Neural cell (in vitro differentiated cells): ENCODE measurements at regions not wholly inside any gene's neighbourhood (a gene's known extent, or its start where the extent isn't known, plus 50 kb on each side); places are given as distances from the start of the nearest gene placed in this dataset.

Experiments used
- H2AFZ ChIP-seq: fragments of 200-600, 300-800 bp; sonication (generic), shearing (Covaris generic); 2 replicates; pipeline ENCODE4 v1.6.0; 2014; ENCODE audit warnings: low read depth, mild to moderate bottlenecking, antibody characterized with exemption, low read length, moderate library complexity
- H3F3A ChIP-seq: fragments of 200-600 bp; shearing (Covaris generic); 2 replicates; pipeline ENCODE4 v1.6.1; 2016; ENCODE audit warnings: mild to moderate bottlenecking, moderate library complexity, mixed read lengths, antibody characterized with exemption, low read length; ENCODE audit not compliant: insufficient read depth, poor library complexity, severe bottlenecking
- H3K27ac ChIP-seq: fragments of 200-600, 300-800 bp; sonication (generic), shearing (Covaris generic); 2 replicates; pipeline ENCODE4 v1.5.1; 2014; ENCODE audit warnings: mild to moderate bottlenecking, low read length, moderate library complexity
- H3K27me3 ChIP-seq: fragments of 300-800, 200-600 bp; sonication (generic), shearing (Covaris generic); 2 replicates; pipeline ENCODE4 v1.6.0; 2014; ENCODE audit warnings: mild to moderate bottlenecking, low read depth, low read length, moderate library complexity; ENCODE audit not compliant: insufficient read depth
- H3K36me3 ChIP-seq: fragments of 300-800, 200-600 bp; sonication (generic), shearing (Covaris generic); 2 replicates; pipeline ENCODE4 v1.5.1; 2014; ENCODE audit warnings: mild to moderate bottlenecking, antibody characterized with exemption, low read length, moderate library complexity; ENCODE audit not compliant: insufficient read depth
- H3K4me2 ChIP-seq: fragments of 300-800, 200-600 bp; sonication (generic), shearing (Covaris generic); 2 replicates; pipeline ENCODE4 v1.6.0; 2014; ENCODE audit warnings: mild to moderate bottlenecking, low read length
- H3K4me3 ChIP-seq: fragments of 300-800, 200-600 bp; sonication (generic), shearing (Covaris generic); 2 replicates; pipeline ENCODE4 v1.5.1; 2014; ENCODE audit warnings: mild to moderate bottlenecking, low read length, moderate library complexity
- H3K79me2 ChIP-seq: fragments of 200-600 bp; shearing (Covaris generic); replicated peaks from 2 replicates; pipeline ENCODE4 v1.6.0; 2014; ENCODE audit warnings: mild to moderate bottlenecking, low read length, moderate library complexity; ENCODE audit not compliant: insufficient read depth
- H3K9ac ChIP-seq: fragments of 300-800, 200-600 bp; sonication (generic), shearing (Covaris generic); 2 replicates; pipeline ENCODE4 v1.6.1; 2016; ENCODE audit warnings: mild to moderate bottlenecking, low read length, mixed read lengths
- H3K9me2 ChIP-seq: fragments of 200-600 bp; shearing (Covaris generic); 2 replicates; pipeline ENCODE4 v1.6.1; 2016; ENCODE audit warnings: mild to moderate bottlenecking, low read length, mixed read lengths; ENCODE audit not compliant: insufficient read depth
- H3K9me3 ChIP-seq: fragments of 200-600, 300-800 bp; sonication (generic), shearing (Covaris generic); 2 replicates; pipeline ENCODE4 v1.6.1; 2016; ENCODE audit warnings: mild to moderate bottlenecking, mixed run types, low read length, moderate library complexity, mixed read lengths
- H4K20me1 ChIP-seq: fragments of 200-600 bp; shearing (Covaris generic); 2 replicates; pipeline ENCODE4 v1.6.1; 2016; ENCODE audit warnings: mild to moderate bottlenecking, mixed run types; ENCODE audit not compliant: insufficient read depth
- CTCF ChIP-seq: fragments of 450-650 bp; IDR thresholded peaks from 2 replicates; pipeline ENCODE4 v1.5.1; 2014; ENCODE audit warnings: antibody characterized with exemption, mild to moderate bottlenecking, moderate library complexity; ENCODE audit not compliant: poor library complexity, severe bottlenecking
- EP300 ChIP-seq: fragments of 450-650 bp; conservative IDR thresholded peaks from 2 replicates; pipeline ENCODE4 v1.6.1; 2014; ENCODE audit warnings: antibody characterized with exemption, mild to moderate bottlenecking, moderate library complexity; ENCODE audit not compliant: poor library complexity, severe bottlenecking
- EZH2 ChIP-seq: fragments of 200-600, 300-800 bp; shearing (Covaris generic), sonication (generic); IDR thresholded peaks from 2 replicates; pipeline ENCODE4 v1.6.1; 2014; ENCODE audit warnings: antibody characterized with exemption, low read length, borderline replicate concordance, mild to moderate bottlenecking; ENCODE audit not compliant: insufficient read depth, poor library complexity, severe bottlenecking
- MXI1 ChIP-seq: fragments of 450-650 bp; conservative IDR thresholded peaks from 2 replicates; pipeline ENCODE4 v1.6.1; 2014; ENCODE audit warnings: antibody characterized with exemption, mild to moderate bottlenecking; ENCODE audit not compliant: poor library complexity, severe bottlenecking
- POLR2AphosphoS5 ChIP-seq: IDR thresholded peaks from 2 replicates; pipeline ENCODE4 v1.6.1; 2012
- RAD21 ChIP-seq: fragments of 450-650 bp; conservative IDR thresholded peaks from 2 replicates; pipeline ENCODE4 v1.6.1; 2014; ENCODE audit warnings: antibody characterized with exemption, mild to moderate bottlenecking, moderate library complexity
- REST ChIP-seq: IDR thresholded peaks from 2 replicates; pipeline ENCODE4 v1.6.1; 2012; ENCODE audit warnings: borderline replicate concordance
- SMC3 ChIP-seq: fragments of 450-650 bp; conservative IDR thresholded peaks from 2 replicates; pipeline ENCODE4 v1.6.1; 2014; ENCODE audit warnings: antibody characterized with exemption, mild to moderate bottlenecking, moderate library complexity; ENCODE audit not compliant: poor library complexity
- TAF1 ChIP-seq: IDR thresholded peaks from 2 replicates; pipeline ENCODE4 v1.6.1; 2012; ENCODE audit warnings: low read depth

GRCh38 chr5:57895766-57896165 is 413.2 kb upstream of the ACTBL2 start:
- Histone ChIP-seq H3F3A (no peaks in the 10 kb centered on the region), H3K9ac (no peak overlapping the region), H3K27ac (no peak overlapping the region), H3K4me2 (no peak overlapping the region), H3K9me3 (no peaks in the 10 kb centered on the region), H2AFZ (no peak overlapping the region), H3K27me3 (no peaks in the 10 kb centered on the region), H3K4me3 (no peak overlapping the region), H3K36me3 (no peaks in the 10 kb centered on the region), H3K79me2 (no peaks in the 10 kb centered on the region), H3K9me2 (no peaks in the 10 kb centered on the region), H4K20me1 (no peaks in the 10 kb centered on the region)
- TF ChIP-seq REST = no peak
- no peak for TF ChIP-seq TAF1
- no peak for TF ChIP-seq CTCF
- no peak for TF ChIP-seq POLR2AphosphoS5
- no peak for TF ChIP-seq SMC3
- no peak for TF ChIP-seq RAD21
- no peak for TF ChIP-seq MXI1
- TF ChIP-seq EP300 = no peak
- TF ChIP-seq EZH2 = no peak

GRCh38 chr5:57893926-57894325 is 411.3 kb upstream of the ACTBL2 start:
- Histone ChIP-seq H2AFZ (no peak overlapping the region), H4K20me1 (no peaks in the 10 kb centered on the region), H3K9me2 (no peaks in the 10 kb centered on the region), H3K27ac (no peak overlapping the region), H3K9me3 (no peaks in the 10 kb centered on the region), H3K36me3 (no peaks in the 10 kb centered on the region), H3K4me2 (no peak overlapping the region), H3K9ac (no peak overlapping the region), H3K4me3 (no peak overlapping the region), H3F3A (no peaks in the 10 kb centered on the region), H3K79me2 (no peaks in the 10 kb centered on the region), H3K27me3 (no peaks in the 10 kb centered on the region)
- TF ChIP-seq EZH2 (no peak), CTCF (no peak), SMC3 (no peak), EP300 (no peak), RAD21 (no peak), REST (no peak), MXI1 (no peak), POLR2AphosphoS5 (no peak), TAF1 (no peak)
